ENCODE measurements at regions not wholly inside any gene's neighbourhood (a gene's known extent, or its start where the extent isn't known, plus 50 kb on each side); places are given as distances from the start of the nearest gene placed in this dataset.

DNA sequence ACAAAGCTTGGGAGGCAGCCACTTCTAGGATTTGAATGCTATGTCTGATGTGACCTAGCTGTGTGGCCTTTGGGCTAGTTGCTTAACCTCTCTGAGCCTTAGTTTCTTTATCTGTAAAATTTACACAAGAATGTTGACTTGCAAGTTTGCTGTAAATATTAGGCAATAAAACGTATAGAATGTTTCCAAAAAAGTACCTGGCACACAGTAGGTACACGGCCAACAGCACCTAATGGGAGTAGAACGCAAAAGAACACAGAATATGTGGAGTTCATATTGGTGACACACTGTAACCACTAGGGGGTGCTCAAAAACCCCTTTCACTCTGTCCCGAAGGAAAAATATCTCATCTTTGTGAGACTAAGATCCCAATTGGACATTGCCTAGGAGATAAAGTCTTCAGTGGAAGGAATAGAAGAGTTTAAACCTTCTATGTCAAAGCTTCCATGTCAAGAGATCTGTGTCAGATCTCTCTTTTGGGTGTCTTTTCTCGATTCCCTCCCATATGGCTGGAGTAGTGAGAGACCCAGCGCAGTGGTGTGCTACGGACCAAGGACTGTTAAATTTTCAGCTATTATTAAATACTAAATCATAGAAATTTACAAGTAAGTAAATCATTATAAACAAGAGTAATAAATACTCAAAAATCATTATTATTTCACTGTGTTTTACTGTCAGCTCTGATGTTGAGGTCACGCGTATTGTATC is 145.4 kb upstream of the RAD23B start:
- Histone ChIP-seq H3K36me3 (ENCODE audit: insufficient read depth, insufficient read length, low read length) (no peaks in the 10 kb centered on the region), H3K4me1 (ENCODE audit: insufficient read depth, insufficient read length) (no peaks in the 10 kb centered on the region), H3K9ac (ENCODE audit: insufficient read length, low read depth) (no peak overlapping the region), H3K9me3 (ENCODE audit: insufficient read depth, low read length) (no peaks in the 10 kb centered on the region), H3K27me3 (ENCODE audit: insufficient read depth, insufficient read length) (no peaks in the 10 kb centered on the region), H3K4me3 (ENCODE audit: insufficient read length, low read depth) (no peak overlapping the region)
- DNase-seq (ENCODE audit: low read depth, low spot score) = no peak
- no peak for TF ChIP-seq ZNF274 (IDR thresholded peaks at IDR 0.05; ENCODE audit: low read depth, low read length)
- TF ChIP-seq YY1 (IDR thresholded peaks at IDR 0.05; ENCODE audit: insufficient read depth, insufficient read length) = no peak
- no peak for TF ChIP-seq SUZ12 (IDR thresholded peaks at IDR 0.05; ENCODE audit: extremely low read depth, insufficient read depth, insufficient read length)

DNA sequence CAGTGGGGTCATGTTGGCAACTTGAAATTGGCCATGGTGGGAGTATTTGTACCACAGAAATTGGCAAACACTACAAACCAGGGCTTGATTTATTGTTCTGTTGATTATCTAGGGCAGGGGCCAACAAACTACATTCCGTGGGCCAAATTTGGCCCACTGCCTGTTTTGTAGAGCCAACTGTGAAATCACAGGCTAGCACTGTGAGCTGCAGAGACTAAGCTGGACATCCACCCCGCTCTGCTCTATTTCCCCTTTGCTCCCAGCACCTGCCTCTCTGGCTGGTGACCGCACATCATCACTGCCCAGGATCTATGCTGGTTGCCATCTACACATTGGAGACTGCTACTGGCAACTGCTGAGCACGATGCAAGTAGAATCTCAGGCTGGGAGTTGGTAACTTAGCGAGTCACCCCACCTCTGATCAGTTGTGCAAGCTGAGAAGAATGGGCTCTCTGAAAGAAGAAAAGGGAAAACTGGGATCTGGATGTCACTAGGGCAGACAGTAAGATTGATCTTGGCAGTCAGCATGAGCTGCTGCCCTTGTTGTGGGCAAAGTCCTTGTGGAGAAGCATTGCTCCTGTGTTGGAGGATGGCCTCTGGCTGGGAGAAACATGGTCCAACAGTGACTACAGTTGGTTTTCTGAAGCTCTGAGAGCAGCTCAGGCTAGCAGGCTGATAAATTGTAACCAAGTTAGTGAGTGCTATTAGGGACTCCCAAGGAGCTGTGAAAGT is 144.7 kb upstream of the RAD23B start:
- Histone ChIP-seq H3K4me1 (ENCODE audit: insufficient read depth, insufficient read length) (no peaks in the 10 kb centered on the region), H3K9me3 (ENCODE audit: insufficient read depth, low read length) (no peaks in the 10 kb centered on the region), H3K27me3 (ENCODE audit: insufficient read depth, insufficient read length) (no peaks in the 10 kb centered on the region), H3K9ac (ENCODE audit: insufficient read length, low read depth) (no peak overlapping the region), H3K4me3 (ENCODE audit: insufficient read length, low read depth) (no peak overlapping the region), H3K36me3 (ENCODE audit: insufficient read depth, insufficient read length, low read length) (no peaks in the 10 kb centered on the region)
- TF ChIP-seq SUZ12 (IDR thresholded peaks at IDR 0.05; ENCODE audit: extremely low read depth, insufficient read depth, insufficient read length) = no peak
- TF ChIP-seq YY1 (IDR thresholded peaks at IDR 0.05; ENCODE audit: insufficient read depth, insufficient read length) = no peak
- no peak for TF ChIP-seq ZNF274 (IDR thresholded peaks at IDR 0.05; ENCODE audit: low read depth, low read length)
- DNase-seq (ENCODE audit: low read depth, low spot score) = no peak

DNA sequence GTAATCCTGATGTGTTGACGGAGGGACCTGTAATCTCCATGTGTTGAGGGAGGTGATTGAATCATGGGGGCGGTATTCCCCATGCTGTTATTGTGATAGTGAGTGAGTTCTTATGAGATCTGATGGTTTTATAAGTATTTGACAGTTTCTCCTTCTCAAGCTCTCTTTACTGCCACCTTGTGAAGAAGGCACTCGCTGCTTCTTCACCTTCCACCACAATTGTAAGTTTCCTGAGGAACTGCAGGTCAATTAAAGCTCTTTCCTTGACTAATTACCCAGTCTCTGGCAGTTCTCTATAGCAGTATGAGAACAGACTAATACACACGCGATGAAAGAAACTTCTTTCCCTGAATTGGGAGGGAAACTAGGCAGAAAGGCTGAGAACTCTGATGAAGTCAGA is 141.1 kb upstream of the RAD23B start:
- Histone ChIP-seq H3K4me3 (ENCODE audit: insufficient read length, low read depth) (no peak overlapping the region), H3K36me3 (ENCODE audit: insufficient read depth, insufficient read length, low read length) (no peaks in the 10 kb centered on the region), H3K9me3 (ENCODE audit: insufficient read depth, low read length) (no peaks in the 10 kb centered on the region), H3K27me3 (ENCODE audit: insufficient read depth, insufficient read length) (no peaks in the 10 kb centered on the region), H3K9ac (ENCODE audit: insufficient read length, low read depth) (no peak overlapping the region), H3K4me1 (ENCODE audit: insufficient read depth, insufficient read length) (no peaks in the 10 kb centered on the region)
- DNase-seq (ENCODE audit: low read depth, low spot score) = no peak
- TF ChIP-seq ZNF274 (IDR thresholded peaks at IDR 0.05; ENCODE audit: low read depth, low read length) (no peak), YY1 (IDR thresholded peaks at IDR 0.05; ENCODE audit: insufficient read depth, insufficient read length) (no peak), SUZ12 (IDR thresholded peaks at IDR 0.05; ENCODE audit: extremely low read depth, insufficient read depth, insufficient read length) (no peak)

DNA sequence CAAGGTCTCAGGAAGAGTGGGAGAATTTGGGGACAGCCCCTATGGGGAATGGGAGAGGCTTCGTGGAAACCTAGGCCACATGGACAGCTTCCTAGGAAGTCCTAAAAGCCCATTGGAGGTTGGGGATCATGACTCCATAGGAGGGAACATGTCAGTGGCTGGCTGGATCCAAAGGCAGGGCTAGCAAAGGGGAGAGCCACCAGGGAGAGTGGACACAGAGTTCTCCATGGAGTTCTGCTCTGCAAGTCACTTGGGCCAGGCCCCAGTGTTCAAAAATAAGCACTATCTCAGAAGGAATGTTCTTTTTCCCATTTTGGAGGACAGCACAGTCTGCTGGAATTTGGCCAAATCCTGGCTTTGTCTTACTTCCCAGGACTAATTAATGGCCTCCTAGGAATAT is 140.6 kb upstream of the RAD23B start:
- Histone ChIP-seq H3K36me3 (ENCODE audit: insufficient read depth, insufficient read length, low read length) (no peaks in the 10 kb centered on the region), H3K4me1 (ENCODE audit: insufficient read depth, insufficient read length) (no peaks in the 10 kb centered on the region), H3K9ac (ENCODE audit: insufficient read length, low read depth) (no peak overlapping the region), H3K4me3 (ENCODE audit: insufficient read length, low read depth) (no peak overlapping the region), H3K9me3 (ENCODE audit: insufficient read depth, low read length) (no peaks in the 10 kb centered on the region), H3K27me3 (ENCODE audit: insufficient read depth, insufficient read length) (no peaks in the 10 kb centered on the region)
- no peak for DNase-seq (ENCODE audit: low read depth, low spot score)
- TF ChIP-seq SUZ12 (IDR thresholded peaks at IDR 0.05; ENCODE audit: extremely low read depth, insufficient read depth, insufficient read length) (no peak), ZNF274 (IDR thresholded peaks at IDR 0.05; ENCODE audit: low read depth, low read length) (no peak), YY1 (IDR thresholded peaks at IDR 0.05; ENCODE audit: insufficient read depth, insufficient read length) (no peak)

DNA sequence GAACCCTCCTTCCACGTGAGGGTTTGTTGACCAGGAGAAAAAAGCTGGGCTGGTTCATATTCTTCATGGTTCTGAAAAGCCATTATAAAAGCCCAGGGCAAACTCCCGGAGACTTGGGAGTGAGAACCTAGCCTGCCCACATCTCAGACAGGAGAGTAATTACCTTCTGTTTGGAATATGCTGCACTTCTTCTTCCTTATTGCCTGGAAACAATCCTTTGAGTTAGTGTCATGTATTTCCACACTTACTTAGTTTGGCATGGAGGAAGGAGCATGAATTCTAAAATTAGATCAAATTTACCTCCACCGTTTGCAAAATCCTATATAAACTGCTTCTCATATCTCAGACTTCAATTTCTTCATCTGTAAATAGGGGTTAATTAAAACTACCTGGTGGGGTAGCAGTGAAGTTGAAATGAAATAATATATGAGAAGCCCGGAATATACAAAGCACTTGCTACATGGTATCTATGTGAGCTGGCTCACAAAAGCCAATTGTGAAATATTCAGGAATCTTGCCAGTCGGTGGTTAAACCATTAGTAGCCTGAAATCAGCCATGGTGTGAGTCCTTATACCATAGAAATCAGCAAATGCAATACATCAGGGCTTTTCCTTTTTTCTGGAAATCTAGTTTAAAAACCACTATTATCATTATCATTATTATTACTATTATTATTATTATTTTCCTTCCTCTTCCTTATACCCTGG is 140.0 kb upstream of the RAD23B start:
- Histone ChIP-seq H3K9ac (ENCODE audit: insufficient read length, low read depth) (no peak overlapping the region), H3K9me3 (ENCODE audit: insufficient read depth, low read length) (no peaks in the 10 kb centered on the region), H3K4me3 (ENCODE audit: insufficient read length, low read depth) (no peak overlapping the region), H3K4me1 (ENCODE audit: insufficient read depth, insufficient read length) (no peaks in the 10 kb centered on the region), H3K36me3 (ENCODE audit: insufficient read depth, insufficient read length, low read length) (no peaks in the 10 kb centered on the region), H3K27me3 (ENCODE audit: insufficient read depth, insufficient read length) (no peaks in the 10 kb centered on the region)
- DNase-seq (ENCODE audit: low read depth, low spot score) = no peak
- TF ChIP-seq ZNF274 (IDR thresholded peaks at IDR 0.05; ENCODE audit: low read depth, low read length) (no peak), SUZ12 (IDR thresholded peaks at IDR 0.05; ENCODE audit: extremely low read depth, insufficient read depth, insufficient read length) (no peak), YY1 (IDR thresholded peaks at IDR 0.05; ENCODE audit: insufficient read depth, insufficient read length) (no peak)

DNA sequence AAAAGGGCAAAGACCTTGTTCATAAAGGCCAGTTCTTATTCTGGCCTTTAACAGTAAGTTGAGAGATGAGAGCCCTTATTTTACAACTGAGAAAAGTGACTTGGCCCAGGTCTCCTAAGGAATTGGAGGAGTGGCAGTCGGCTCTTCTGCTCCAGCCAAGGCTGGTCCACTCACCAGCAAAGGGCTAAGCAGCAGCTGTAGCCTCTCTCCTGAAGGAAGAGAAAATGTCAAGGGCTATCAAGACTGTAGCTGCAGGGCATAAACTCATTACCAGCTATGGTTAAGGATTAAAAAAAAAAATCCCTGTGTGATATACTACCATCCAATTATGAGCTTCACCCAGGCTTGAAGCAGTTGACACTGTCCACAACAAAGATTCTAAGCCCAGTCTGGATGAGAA is 138.6 kb upstream of the RAD23B start:
- H3K36me3 ChIP-seq (ENCODE audit: insufficient read depth, insufficient read length, low read length) = no peaks in the 10 kb centered on the region
- no peak overlapping the region for H3K4me3 ChIP-seq (ENCODE audit: insufficient read length, low read depth)
- H3K9ac ChIP-seq (ENCODE audit: insufficient read length, low read depth) = no peak overlapping the region
- DNase-seq (ENCODE audit: low read depth, low spot score) = no peak
- TF ChIP-seq YY1 (IDR thresholded peaks at IDR 0.05; ENCODE audit: insufficient read depth, insufficient read length) (no peak), SUZ12 (IDR thresholded peaks at IDR 0.05; ENCODE audit: extremely low read depth, insufficient read depth, insufficient read length) (no peak), ZNF274 (IDR thresholded peaks at IDR 0.05; ENCODE audit: low read depth, low read length) (no peak)
- H3K9me3 ChIP-seq (ENCODE audit: insufficient read depth, low read length) = peaks cover 3% of the 10 kb centered on the region; the same call in 1 of the 2 replicates
- no peaks in the 10 kb centered on the region for H3K4me1 ChIP-seq (ENCODE audit: insufficient read depth, insufficient read length)
- no peaks in the 10 kb centered on the region for H3K27me3 ChIP-seq (ENCODE audit: insufficient read depth, insufficient read length)

DNA sequence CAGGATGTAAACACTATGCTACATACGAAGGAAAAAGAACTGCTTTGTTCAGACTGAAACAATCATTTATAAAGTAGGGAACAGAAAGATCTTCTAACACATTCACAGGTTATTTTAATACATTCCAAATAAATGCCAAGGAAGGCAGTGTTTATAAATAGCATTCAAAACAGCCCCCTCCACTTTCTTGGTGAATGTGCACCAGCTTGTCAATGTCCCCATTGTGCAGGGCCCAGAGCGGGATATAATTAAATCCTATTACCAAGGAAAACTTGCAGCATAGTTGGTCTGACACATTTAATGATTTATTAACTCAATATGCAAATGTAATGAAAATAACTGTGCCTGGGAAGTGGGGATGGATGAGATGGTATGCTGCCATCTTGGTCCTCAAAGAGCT is 135.9 kb upstream of the RAD23B start:
- no peak overlapping the region for H3K4me3 ChIP-seq (ENCODE audit: insufficient read length, low read depth)
- no peaks in the 10 kb centered on the region for H3K36me3 ChIP-seq (ENCODE audit: insufficient read depth, insufficient read length, low read length)
- no peaks in the 10 kb centered on the region for H3K4me1 ChIP-seq (ENCODE audit: insufficient read depth, insufficient read length)
- no peak for DNase-seq (ENCODE audit: low read depth, low spot score)
- TF ChIP-seq ZNF274 (IDR thresholded peaks at IDR 0.05; ENCODE audit: low read depth, low read length) (no peak), YY1 (IDR thresholded peaks at IDR 0.05; ENCODE audit: insufficient read depth, insufficient read length) (no peak), SUZ12 (IDR thresholded peaks at IDR 0.05; ENCODE audit: extremely low read depth, insufficient read depth, insufficient read length) (no peak)
- no peak overlapping the region for H3K9ac ChIP-seq (ENCODE audit: insufficient read length, low read depth)
- H3K27me3 ChIP-seq (ENCODE audit: insufficient read depth, insufficient read length) = no peaks in the 10 kb centered on the region
- H3K9me3 ChIP-seq (ENCODE audit: insufficient read depth, low read length) = peaks cover 23% of the 10 kb centered on the region
